DMS 273 (cell line): ENCODE measurements at regions not wholly inside any gene's neighbourhood (a gene's known extent, or its start where the extent isn't known, plus 50 kb on each side); places are given as distances from the start of the nearest gene placed in this dataset.

Experiments
- DNase-seq: peaks from one replicate; lab custom pipeline; 2025; ENCODE audit not compliant: unreplicated experiment; lab: John Stamatoyannopoulos, UW

GRCh38 chr7:422191-422885 lies 97.3 kb downstream of the PDGFA start:
- DNase-seq: no peak

GRCh38 chr7:422886-423225 lies 96.8 kb downstream of the PDGFA start:
- DNase-seq: no peak

GRCh38 chr7:423312-424260 lies 96.1 kb downstream of the PDGFA start:
- no peak for DNase-seq

- DNase-seq: peak; percentile 75
Observed at GRCh38 chr7:424301-424935, 95.2 kb downstream of the PDGFA start.

- DNase-seq: peak; percentile 44
Observed at GRCh38 chr7:424961-425793, 94.5 kb downstream of the PDGFA start.

- DNase-seq: no peak
Observed at GRCh38 chr7:425794-426188, 93.9 kb downstream of the PDGFA start.

- DNase-seq: no peak
Observed at GRCh38 chr7:426510-426909, 93.1 kb downstream of the PDGFA start.

- DNase-seq: no peak
Observed at GRCh38 chr7:427506-428103, 92.0 kb downstream of the PDGFA start.

- DNase-seq: no peak
Observed at GRCh38 chr7:428387-428786, 91.3 kb downstream of the PDGFA start.

GRCh38 chr7:428927-429827 lies 90.5 kb downstream of the PDGFA start:
- no peak for DNase-seq

GRCh38 chr7:429828-430180 lies 89.8 kb downstream of the PDGFA start:
- no peak for DNase-seq

- DNase-seq: no peak
Observed at GRCh38 chr7:431041-431440, 88.6 kb downstream of the PDGFA start.

GRCh38 chr7:431658-432111 lies 88.0 kb downstream of the PDGFA start:
- DNase-seq: no peak

- no peak for DNase-seq
Observed at GRCh38 chr7:432256-432655, 87.4 kb downstream of the PDGFA start.

- DNase-seq: no peak
Observed at GRCh38 chr7:432933-433332, 86.7 kb downstream of the PDGFA start.

- DNase-seq: no peak
Observed at GRCh38 chr7:433558-433957, 86.1 kb downstream of the PDGFA start.

GRCh38 chr7:434891-435629 lies 84.6 kb downstream of the PDGFA start:
- no peak for DNase-seq

GRCh38 chr7:435630-436366 lies 83.8 kb downstream of the PDGFA start:
- DNase-seq: no peak
